Testis (tissue), 2 donors: ENCODE measurements at regions not wholly inside any gene's neighbourhood (a gene's known extent, or its start where the extent isn't known, plus 50 kb on each side); places are given as distances from the start of the nearest gene placed in this dataset.

Experiments
- POLR2A ChIP-seq: fragments of 450-650 bp; IDR thresholded peaks from one replicate; pipeline ENCODE4 v1.6.1; 2017; ENCODE audit warnings: antibody characterized with exemption, mild to moderate bottlenecking, moderate library complexity
- TF ChIP-seq, protein P1 (sequence below), 3 experiments: fragments of 450-650 bp in 2 of 3; fragments of 200-600 bp in 1 of 3; sonication (generic) in 1 of 3; IDR thresholded peaks; one replicate each; pipeline ENCODE4 v1.5.1; 2016 to 2019; ENCODE audit warnings: antibody characterized with exemption in 3 of 3, mild to moderate bottlenecking in 2 of 3, moderate library complexity in 1 of 3

DNA sequence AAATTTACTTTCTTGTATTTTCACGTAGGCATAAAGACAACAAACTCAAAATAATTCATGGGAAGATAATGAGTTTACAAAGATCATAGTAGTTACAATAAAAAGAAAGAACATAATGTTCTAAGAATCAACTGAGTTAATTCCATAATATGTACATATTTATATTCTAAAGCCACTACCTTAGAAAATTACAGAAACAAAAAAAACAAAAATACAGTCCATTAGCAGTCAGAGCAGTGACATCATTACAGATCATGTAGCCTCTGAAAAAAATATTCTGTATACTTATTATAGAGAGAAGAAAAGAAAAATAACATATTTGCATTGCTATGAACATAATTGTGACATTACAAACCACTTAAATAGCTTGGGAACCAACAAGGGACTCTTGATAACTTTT, 360.1 kb upstream of the RGS18 start:
- TF ChIP-seq, protein P1, sequence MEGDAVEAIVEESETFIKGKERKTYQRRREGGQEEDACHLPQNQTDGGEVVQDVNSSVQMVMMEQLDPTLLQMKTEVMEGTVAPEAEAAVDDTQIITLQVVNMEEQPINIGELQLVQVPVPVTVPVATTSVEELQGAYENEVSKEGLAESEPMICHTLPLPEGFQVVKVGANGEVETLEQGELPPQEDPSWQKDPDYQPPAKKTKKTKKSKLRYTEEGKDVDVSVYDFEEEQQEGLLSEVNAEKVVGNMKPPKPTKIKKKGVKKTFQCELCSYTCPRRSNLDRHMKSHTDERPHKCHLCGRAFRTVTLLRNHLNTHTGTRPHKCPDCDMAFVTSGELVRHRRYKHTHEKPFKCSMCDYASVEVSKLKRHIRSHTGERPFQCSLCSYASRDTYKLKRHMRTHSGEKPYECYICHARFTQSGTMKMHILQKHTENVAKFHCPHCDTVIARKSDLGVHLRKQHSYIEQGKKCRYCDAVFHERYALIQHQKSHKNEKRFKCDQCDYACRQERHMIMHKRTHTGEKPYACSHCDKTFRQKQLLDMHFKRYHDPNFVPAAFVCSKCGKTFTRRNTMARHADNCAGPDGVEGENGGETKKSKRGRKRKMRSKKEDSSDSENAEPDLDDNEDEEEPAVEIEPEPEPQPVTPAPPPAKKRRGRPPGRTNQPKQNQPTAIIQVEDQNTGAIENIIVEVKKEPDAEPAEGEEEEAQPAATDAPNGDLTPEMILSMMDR (IDR thresholded peaks at IDR 0.05) = no peak
- TF ChIP-seq POLR2A = no peak
